Hepatocyte (in vitro differentiated cells): ENCODE measurements at regions not wholly inside any gene's neighbourhood (a gene's known extent, or its start where the extent isn't known, plus 50 kb on each side); places are given as distances from the start of the nearest gene placed in this dataset.

Source experiments
- DNase-seq: peaks from one replicate; pipeline ENCODE4 v3.0.0-alpha.2; 2016; ENCODE audit warnings: low spot score
- H2AFZ ChIP-seq: fragments of 200-600 bp; sonication (generic); 2 replicates; pipeline ENCODE4 v1.6.0; 2016; ENCODE audit warnings: antibody characterized with exemption, mild to moderate bottlenecking
- H3K27ac ChIP-seq: fragments of 200-600 bp; sonication (generic); 2 replicates; pipeline ENCODE4 v1.5.1; 2016; ENCODE audit warnings: mild to moderate bottlenecking
- H3K27me3 ChIP-seq: fragments of 200-600 bp; sonication (generic); 2 replicates; pipeline ENCODE4 v1.6.1; 2016
- H3K36me3 ChIP-seq: fragments of 200-600 bp; sonication (generic); replicated peaks from 2 replicates; pipeline ENCODE4 v1.5.1; 2016; ENCODE audit warnings: low read depth; ENCODE audit not compliant: insufficient read depth
- H3K4me1 ChIP-seq: fragments of 200-600 bp; sonication (generic); 2 replicates; pipeline ENCODE4 v1.5.1; 2016; ENCODE audit warnings: mild to moderate bottlenecking, moderate library complexity; ENCODE audit not compliant: insufficient read depth
- H3K4me2 ChIP-seq: fragments of 200-600 bp; sonication (generic); 2 replicates; pipeline ENCODE4 v1.6.0; 2016
- H3K4me3 ChIP-seq: fragments of 200-600 bp; sonication (generic); 2 replicates; pipeline ENCODE4 v1.5.1; 2016; ENCODE audit warnings: mild to moderate bottlenecking
- H3K79me2 ChIP-seq: fragments of 200-600 bp; sonication (generic); 2 replicates; pipeline ENCODE4 v1.6.0; 2017; ENCODE audit warnings: mild to moderate bottlenecking
- H3K9me2 ChIP-seq: fragments of 200-600 bp; sonication (generic); replicated peaks from 2 replicates; pipeline ENCODE4 v1.6.0; 2017; ENCODE audit warnings: mild to moderate bottlenecking; ENCODE audit not compliant: insufficient read depth
- H3K9me3 ChIP-seq: fragments of 200-600 bp; sonication (generic); 2 replicates; pipeline ENCODE4 v1.5.1; 2016; ENCODE audit warnings: low read depth, mild to moderate bottlenecking
- H4K20me1 ChIP-seq: fragments of 200-600 bp; sonication (generic); 2 replicates; pipeline ENCODE4 v1.6.0; 2016; ENCODE audit warnings: mild to moderate bottlenecking; ENCODE audit not compliant: insufficient read depth, poor library complexity, severe bottlenecking
- EZH2 ChIP-seq: fragments of 200-600 bp; sonication (generic); IDR thresholded peaks from 2 replicates; pipeline ENCODE4 v1.6.1; 2016; ENCODE audit warnings: antibody characterized with exemption, mild to moderate bottlenecking, borderline replicate concordance
- EZH2phosphoT487 ChIP-seq: fragments of 200-600 bp; sonication (generic); IDR thresholded peaks from one replicate; pipeline ENCODE4 v1.6.1; 2018; ENCODE audit warnings: antibody characterized with exemption, mild to moderate bottlenecking, low read depth, moderate library complexity; ENCODE audit not compliant: unreplicated experiment, severe bottlenecking
- WGBS: methylation state at CpG from one replicate; pipeline ENCODE4 v1.1.6; 2016; ENCODE audit warnings: low lambda C conversion rate; ENCODE audit errors: missing lambda C conversion rate; 5-methylcytosine and 5-hydroxymethylcytosine counted together
- TF ChIP-seq, protein P1 (sequence below): fragments of 200-600 bp; sonication (generic); IDR thresholded peaks from 2 replicates; pipeline ENCODE4 v1.5.1; 2016; ENCODE audit warnings: antibody characterized with exemption, mild to moderate bottlenecking; ENCODE audit not compliant: poor library complexity

DNA sequence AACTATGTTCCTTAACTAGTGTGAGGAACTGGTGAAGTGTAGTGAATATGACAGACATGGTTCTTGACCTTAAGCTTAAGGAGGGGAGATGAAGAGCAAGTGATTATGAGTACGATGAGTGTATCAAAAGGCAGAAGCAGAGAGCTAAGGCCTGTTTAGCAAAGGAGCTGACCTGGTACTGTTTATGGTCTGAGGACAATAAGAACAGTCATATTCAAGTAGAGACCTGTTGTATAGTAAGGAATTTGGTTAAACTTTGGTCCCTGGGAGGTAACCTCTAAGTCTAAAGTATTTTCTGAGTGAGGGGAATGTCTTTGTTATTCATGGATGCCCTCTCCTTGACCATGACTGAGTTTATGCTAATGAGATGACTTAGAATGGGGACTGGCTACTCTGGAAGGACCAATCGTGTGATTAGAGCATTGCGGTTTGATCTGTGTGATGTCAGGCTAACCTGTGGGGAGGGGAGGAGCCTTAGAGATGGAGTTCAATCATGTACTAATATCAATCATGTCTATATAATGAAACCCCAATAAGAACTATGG lies 389.3 kb downstream of the BMP4 start:
- Histone ChIP-seq H3K36me3 (no peaks in the 10 kb centered on the region), H3K79me2 (no peaks in the 10 kb centered on the region), H4K20me1 (no peaks in the 10 kb centered on the region), H3K4me3 (no peak overlapping the region), H3K9me2 (no peaks in the 10 kb centered on the region), H2AFZ (no peak overlapping the region), H3K27ac (no peak overlapping the region), H3K4me1 (peaks cover 3% of the 10 kb centered on the region), H3K9me3 (no peaks in the 10 kb centered on the region), H3K27me3 (no peaks in the 10 kb centered on the region), H3K4me2 (no peak overlapping the region)
- 95% methylated on average over 3 of the region's 3 CpGs for WGBS
- DNase-seq = no peak
- TF ChIP-seq, protein P1, sequence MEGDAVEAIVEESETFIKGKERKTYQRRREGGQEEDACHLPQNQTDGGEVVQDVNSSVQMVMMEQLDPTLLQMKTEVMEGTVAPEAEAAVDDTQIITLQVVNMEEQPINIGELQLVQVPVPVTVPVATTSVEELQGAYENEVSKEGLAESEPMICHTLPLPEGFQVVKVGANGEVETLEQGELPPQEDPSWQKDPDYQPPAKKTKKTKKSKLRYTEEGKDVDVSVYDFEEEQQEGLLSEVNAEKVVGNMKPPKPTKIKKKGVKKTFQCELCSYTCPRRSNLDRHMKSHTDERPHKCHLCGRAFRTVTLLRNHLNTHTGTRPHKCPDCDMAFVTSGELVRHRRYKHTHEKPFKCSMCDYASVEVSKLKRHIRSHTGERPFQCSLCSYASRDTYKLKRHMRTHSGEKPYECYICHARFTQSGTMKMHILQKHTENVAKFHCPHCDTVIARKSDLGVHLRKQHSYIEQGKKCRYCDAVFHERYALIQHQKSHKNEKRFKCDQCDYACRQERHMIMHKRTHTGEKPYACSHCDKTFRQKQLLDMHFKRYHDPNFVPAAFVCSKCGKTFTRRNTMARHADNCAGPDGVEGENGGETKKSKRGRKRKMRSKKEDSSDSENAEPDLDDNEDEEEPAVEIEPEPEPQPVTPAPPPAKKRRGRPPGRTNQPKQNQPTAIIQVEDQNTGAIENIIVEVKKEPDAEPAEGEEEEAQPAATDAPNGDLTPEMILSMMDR = no peak
- TF ChIP-seq EZH2 (no peak), EZH2phosphoT487 (no peak)

DNA sequence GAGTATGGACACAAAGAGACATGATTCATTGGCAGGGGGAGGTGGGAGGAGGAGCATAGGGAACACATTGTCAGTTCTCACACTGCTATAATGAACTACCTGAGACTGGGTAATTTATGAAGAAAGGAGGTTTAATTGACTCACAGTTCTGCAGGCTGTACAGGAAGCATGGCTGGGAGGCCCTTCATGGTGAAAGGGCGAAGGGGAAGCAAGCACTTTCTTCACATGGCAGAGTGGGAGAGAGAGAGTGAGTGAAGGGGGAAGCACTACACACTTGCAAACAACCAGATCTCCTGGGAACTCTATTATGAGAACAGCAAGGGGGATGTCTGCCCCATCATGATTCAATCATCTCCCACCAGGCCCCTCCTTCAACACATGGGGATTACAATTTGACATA lies 391.8 kb downstream of the BMP4 start:
- DNase-seq = no peak
- Histone ChIP-seq H3K4me3 (no peak overlapping the region), H3K27me3 (no peaks in the 10 kb centered on the region), H3K9me3 (no peaks in the 10 kb centered on the region), H4K20me1 (no peaks in the 10 kb centered on the region), H3K4me2 (no peak overlapping the region), H3K9me2 (no peaks in the 10 kb centered on the region), H2AFZ (no peak overlapping the region), H3K36me3 (no peaks in the 10 kb centered on the region), H3K79me2 (no peaks in the 10 kb centered on the region), H3K4me1 (no peaks in the 10 kb centered on the region), H3K27ac (no peak overlapping the region)
- TF ChIP-seq, protein P1 = no peak
- TF ChIP-seq EZH2phosphoT487 (no peak), EZH2 (no peak)
- WGBS = 94% methylated on average over 1 of the region's 1 CpG

DNA sequence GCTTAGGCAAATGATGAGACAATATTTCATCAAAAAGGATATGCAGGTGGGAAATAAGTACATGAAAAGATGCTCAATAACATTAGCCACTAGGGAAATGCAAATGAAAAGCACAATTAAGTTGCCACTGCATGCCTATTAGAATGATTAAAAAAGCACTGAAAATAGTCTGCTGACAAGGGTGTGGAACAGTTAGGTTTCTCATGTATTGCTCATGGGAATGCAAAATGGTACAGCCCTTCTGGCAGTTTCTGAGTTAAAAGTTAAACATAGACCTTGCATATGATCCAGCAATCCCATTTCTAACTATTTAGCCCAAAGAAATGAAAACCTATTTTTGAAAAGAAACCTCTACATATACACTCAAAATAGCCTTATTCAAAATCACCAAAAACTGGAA lies 393.0 kb downstream of the BMP4 start:
- H3K4me3 ChIP-seq = no peak overlapping the region
- H2AFZ ChIP-seq = no peak overlapping the region
- no peaks in the 10 kb centered on the region for H3K9me3 ChIP-seq
- no peaks in the 10 kb centered on the region for H3K9me2 ChIP-seq
- no peak overlapping the region for H3K4me2 ChIP-seq
- H3K4me1 ChIP-seq = no peaks in the 10 kb centered on the region
- H3K27ac ChIP-seq = no peak overlapping the region
- H3K27me3 ChIP-seq = no peaks in the 10 kb centered on the region
- TF ChIP-seq, protein P1 = no peak
- TF ChIP-seq EZH2 (no peak), EZH2phosphoT487 (no peak)
- no peaks in the 10 kb centered on the region for H3K79me2 ChIP-seq
- DNase-seq = no peak
- no peaks in the 10 kb centered on the region for H3K36me3 ChIP-seq
- no peaks in the 10 kb centered on the region for H4K20me1 ChIP-seq

DNA sequence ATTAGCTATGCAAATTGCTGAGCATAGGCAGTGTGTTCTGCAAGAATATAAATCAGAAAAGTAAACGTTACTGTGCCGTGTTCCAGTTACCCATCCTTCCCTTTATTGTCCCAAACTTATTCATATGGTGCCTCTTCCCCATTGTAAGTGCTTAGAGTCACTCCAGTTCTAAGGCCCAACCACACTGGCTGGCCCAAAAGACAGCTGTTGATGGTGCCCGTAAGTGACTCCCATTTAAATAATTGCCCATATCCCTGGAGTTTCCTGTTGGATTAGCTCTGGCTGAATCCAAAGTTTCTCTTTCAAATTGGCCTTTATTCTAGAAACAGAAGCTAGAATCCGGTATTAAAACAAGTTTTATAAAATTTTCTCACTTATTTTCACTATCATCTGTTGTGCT lies 400.1 kb upstream of the DDHD1 start:
- Histone ChIP-seq H4K20me1 (no peaks in the 10 kb centered on the region), H3K4me1 (peaks cover 4% of the 10 kb centered on the region), H3K4me2 (no peak overlapping the region), H2AFZ (no peak overlapping the region), H3K27me3 (no peaks in the 10 kb centered on the region), H3K27ac (no peak overlapping the region), H3K79me2 (no peaks in the 10 kb centered on the region), H3K36me3 (no peaks in the 10 kb centered on the region), H3K9me3 (no peaks in the 10 kb centered on the region), H3K9me2 (no peaks in the 10 kb centered on the region), H3K4me3 (no peak overlapping the region)
- TF ChIP-seq, protein P1 = no peak
- TF ChIP-seq EZH2phosphoT487 = no peak
- no peak for TF ChIP-seq EZH2
- WGBS = 82% methylated on average over 4 of the region's 4 CpGs
- no peak for DNase-seq
